ENCODE measurements at regions not wholly inside any gene's neighbourhood (a gene's known extent, or its start where the extent isn't known, plus 50 kb on each side); places are given as distances from the start of the nearest gene placed in this dataset.
A peak's percentile ranks its signal among the peaks of the same experiment; 100 is the strongest.

DNA sequence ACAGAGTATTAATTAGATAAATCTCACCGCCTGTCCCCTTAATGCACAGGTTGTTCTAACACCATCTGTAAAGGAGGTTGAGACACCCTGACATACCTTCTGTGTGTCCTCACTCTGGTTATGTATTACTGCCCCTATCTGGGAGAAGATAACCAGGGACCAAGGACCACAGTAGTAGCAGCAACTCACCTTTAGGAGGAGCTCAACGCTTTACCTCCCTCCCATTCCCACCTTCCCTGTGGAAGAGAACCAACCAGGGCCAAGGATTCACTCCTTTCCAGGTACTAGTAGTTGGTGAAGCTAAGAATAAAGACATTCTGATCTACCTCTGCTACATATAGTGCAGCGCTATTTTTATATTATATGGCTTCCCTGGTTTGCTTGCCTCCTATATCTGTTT is 232.6 kb downstream of the MEX3B start:
- TF ChIP-seq, protein P1, sequence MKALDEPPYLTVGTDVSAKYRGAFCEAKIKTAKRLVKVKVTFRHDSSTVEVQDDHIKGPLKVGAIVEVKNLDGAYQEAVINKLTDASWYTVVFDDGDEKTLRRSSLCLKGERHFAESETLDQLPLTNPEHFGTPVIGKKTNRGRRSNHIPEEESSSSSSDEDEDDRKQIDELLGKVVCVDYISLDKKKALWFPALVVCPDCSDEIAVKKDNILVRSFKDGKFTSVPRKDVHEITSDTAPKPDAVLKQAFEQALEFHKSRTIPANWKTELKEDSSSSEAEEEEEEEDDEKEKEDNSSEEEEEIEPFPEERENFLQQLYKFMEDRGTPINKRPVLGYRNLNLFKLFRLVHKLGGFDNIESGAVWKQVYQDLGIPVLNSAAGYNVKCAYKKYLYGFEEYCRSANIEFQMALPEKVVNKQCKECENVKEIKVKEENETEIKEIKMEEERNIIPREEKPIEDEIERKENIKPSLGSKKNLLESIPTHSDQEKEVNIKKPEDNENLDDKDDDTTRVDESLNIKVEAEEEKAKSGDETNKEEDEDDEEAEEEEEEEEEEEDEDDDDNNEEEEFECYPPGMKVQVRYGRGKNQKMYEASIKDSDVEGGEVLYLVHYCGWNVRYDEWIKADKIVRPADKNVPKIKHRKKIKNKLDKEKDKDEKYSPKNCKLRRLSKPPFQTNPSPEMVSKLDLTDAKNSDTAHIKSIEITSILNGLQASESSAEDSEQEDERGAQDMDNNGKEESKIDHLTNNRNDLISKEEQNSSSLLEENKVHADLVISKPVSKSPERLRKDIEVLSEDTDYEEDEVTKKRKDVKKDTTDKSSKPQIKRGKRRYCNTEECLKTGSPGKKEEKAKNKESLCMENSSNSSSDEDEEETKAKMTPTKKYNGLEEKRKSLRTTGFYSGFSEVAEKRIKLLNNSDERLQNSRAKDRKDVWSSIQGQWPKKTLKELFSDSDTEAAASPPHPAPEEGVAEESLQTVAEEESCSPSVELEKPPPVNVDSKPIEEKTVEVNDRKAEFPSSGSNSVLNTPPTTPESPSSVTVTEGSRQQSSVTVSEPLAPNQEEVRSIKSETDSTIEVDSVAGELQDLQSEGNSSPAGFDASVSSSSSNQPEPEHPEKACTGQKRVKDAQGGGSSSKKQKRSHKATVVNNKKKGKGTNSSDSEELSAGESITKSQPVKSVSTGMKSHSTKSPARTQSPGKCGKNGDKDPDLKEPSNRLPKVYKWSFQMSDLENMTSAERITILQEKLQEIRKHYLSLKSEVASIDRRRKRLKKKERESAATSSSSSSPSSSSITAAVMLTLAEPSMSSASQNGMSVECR (CRISPR knock-in tag; IDR thresholded peaks at IDR 0.05; ENCODE audit: borderline replicate concordance): no peak
- no peak for TF ChIP-seq ZNF263 (CRISPR knock-in tag; IDR thresholded peaks at IDR 0.05; ENCODE audit: low read depth)
- no peak for TF ChIP-seq ELF4 (CRISPR knock-in tag; IDR thresholded peaks at IDR 0.05; ENCODE audit: low read depth)
- TF ChIP-seq CTCF (IDR thresholded peaks at IDR 0.05): 0 out of 2 replicates have a peak, but pooled peaks have one; percentile 8
- no peak for TF ChIP-seq NR1H2 (CRISPR knock-in tag; IDR thresholded peaks at IDR 0.05)
- TF ChIP-seq, protein P2, sequence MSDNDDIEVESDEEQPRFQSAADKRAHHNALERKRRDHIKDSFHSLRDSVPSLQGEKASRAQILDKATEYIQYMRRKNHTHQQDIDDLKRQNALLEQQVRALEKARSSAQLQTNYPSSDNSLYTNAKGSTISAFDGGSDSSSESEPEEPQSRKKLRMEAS (CRISPR knock-in tag; IDR thresholded peaks at IDR 0.05): no peak
